ENCODE measurements at regions not wholly inside any gene's neighbourhood (a gene's known extent, or its start where the extent isn't known, plus 50 kb on each side); places are given as distances from the start of the nearest gene placed in this dataset.
A peak's percentile ranks its signal among the peaks of the same experiment; 100 is the strongest.

DNA sequence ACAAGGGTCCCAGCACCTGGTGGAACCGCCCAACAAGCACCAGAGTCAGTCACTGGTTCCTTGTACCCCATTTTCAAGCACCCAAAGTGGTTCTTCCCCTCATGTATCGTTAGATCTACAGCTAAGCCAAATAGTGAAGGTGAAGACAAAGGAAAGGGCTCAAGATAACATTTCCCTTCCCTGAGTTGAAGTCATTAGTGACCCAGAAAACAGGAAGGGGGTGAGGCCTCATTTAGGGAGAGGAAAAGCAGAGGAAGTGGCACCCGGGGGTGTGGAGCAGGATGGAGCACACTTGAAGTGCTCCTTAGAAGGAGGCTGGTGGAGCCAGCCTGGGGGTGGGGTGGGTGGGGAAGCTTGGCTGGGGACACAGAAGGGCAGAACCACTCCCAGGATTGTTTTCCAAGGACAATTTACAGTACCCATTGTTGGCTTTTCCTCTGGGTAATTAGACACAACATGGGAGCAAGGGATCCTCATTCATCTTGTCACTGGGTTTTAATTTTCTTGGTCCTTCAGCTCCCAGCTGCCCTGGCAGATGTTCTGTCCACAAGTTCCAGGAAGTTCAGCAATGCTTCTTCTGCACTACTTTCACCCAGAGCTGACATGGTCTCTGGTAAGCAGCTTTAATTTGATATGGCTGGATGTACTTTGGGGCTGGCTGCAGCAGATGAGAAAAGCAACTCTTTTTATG, 73.3 kb upstream of the CD93 start:
- WGBS (ENCODE audit: insufficient coverage, low coverage, missing lambda C conversion rate), result 36% methylated on average over 2 of the region's 3 CpGs
- H3K27ac ChIP-seq (ENCODE audit: extremely low read depth, low read depth, low read length), result peak overlapping the region; percentile 43; the same call in 1 of the 3 replicates
- in situ Hi-C loops (cut with MboI), result no loop called here
- FAIRE-seq (no peak), ATAC-seq (no peak), DNase-seq (ENCODE audit: extremely low read depth in 1 of 4, low spot score in 3 of 4) (peak in 1 of 4 experiments; percentile 10)
- no peak overlapping the region for H3K4me3 ChIP-seq
- H3K9me3 ChIP-seq (replicated peaks; ENCODE audit: control insufficient read depth, insufficient read depth, low read depth, low read length), result no peaks in the 10 kb centered on the region
- H4K20me1 ChIP-seq (replicated peaks; ENCODE audit: control insufficient read depth, insufficient read depth, low read length), result no peaks in the 10 kb centered on the region
- ChIA-PET CTCF (ENCODE audit: low intra/inter-chr PET ratio) (no interaction called here), POLR2A (interaction anchor here (0.6 to 2.3 kb wide), 7 partner anchors 8 to 106 kb away, joined by 3 to 12 read pairs (median 5); no protein-coding TSS in a partner anchor)
- no peaks in the 10 kb centered on the region for H3K27me3 ChIP-seq (ENCODE audit: control insufficient read depth in 2 of 2, insufficient read depth in 2 of 2, low read length in 2 of 2)
- H3K36me3 ChIP-seq (ENCODE audit: control insufficient read depth, insufficient read depth, low read length), result no peaks in the 10 kb centered on the region
- H2AFZ ChIP-seq (ENCODE audit: low read depth, low read length), result peak overlapping the region; percentile 88
- H3K9me1 ChIP-seq (ENCODE audit: control insufficient read depth, insufficient read depth, low read length), result no peaks in the 10 kb centered on the region
- peaks cover 50 to 71% of the 10 kb centered on the region in 2 experiments for H3K4me1 ChIP-seq (replicated peaks in 1 of 2; ENCODE audit: control insufficient read depth in 2 of 2, insufficient read depth in 2 of 2, low read length in 2 of 2)
- intact Hi-C loops (cut with micrococcal nuclease), result loop anchor here (5.0 kb wide), 1 partner anchor 107 kb away; no protein-coding TSS in a partner anchor
- BruUV-seq (replicated peaks), result no TSS peak
- H3K79me2 ChIP-seq (ENCODE audit: control insufficient read depth, insufficient read depth, low read length), result no peaks in the 10 kb centered on the region
- peak overlapping the region; percentile 41 to 57; a peak in 2 of 4 replicates for H3K9ac ChIP-seq (ENCODE audit: insufficient read depth in 1 of 2, low read depth in 2 of 2, low read length in 2 of 2)
- H3K4me2 ChIP-seq (ENCODE audit: insufficient read depth, low read length), result no peak overlapping the region; the same call in 1 of the 2 replicates
- TF ChIP-seq, protein P1, sequence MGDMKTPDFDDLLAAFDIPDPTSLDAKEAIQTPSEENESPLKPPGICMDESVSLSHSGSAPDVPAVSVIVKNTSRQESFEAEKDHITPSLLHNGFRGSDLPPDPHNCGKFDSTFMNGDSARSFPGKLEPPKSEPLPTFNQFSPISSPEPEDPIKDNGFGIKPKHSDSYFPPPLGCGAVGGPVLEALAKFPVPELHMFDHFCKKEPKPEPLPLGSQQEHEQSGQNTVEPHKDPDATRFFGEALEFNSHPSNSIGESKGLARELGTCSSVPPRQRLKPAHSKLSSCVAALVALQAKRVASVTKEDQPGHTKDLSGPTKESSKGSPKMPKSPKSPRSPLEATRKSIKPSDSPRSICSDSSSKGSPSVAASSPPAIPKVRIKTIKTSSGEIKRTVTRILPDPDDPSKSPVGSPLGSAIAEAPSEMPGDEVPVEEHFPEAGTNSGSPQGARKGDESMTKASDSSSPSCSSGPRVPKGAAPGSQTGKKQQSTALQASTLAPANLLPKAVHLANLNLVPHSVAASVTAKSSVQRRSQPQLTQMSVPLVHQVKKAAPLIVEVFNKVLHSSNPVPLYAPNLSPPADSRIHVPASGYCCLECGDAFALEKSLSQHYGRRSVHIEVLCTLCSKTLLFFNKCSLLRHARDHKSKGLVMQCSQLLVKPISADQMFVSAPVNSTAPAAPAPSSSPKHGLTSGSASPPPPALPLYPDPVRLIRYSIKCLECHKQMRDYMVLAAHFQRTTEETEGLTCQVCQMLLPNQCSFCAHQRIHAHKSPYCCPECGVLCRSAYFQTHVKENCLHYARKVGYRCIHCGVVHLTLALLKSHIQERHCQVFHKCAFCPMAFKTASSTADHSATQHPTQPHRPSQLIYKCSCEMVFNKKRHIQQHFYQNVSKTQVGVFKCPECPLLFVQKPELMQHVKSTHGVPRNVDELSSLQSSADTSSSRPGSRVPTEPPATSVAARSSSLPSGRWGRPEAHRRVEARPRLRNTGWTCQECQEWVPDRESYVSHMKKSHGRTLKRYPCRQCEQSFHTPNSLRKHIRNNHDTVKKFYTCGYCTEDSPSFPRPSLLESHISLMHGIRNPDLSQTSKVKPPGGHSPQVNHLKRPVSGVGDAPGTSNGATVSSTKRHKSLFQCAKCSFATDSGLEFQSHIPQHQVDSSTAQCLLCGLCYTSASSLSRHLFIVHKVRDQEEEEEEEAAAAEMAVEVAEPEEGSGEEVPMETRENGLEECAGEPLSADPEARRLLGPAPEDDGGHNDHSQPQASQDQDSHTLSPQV (IDR thresholded peaks at IDR 0.05), result peak; percentile 46; the same call in 1 of the 2 replicates
- TF ChIP-seq SPI1 (IDR thresholded peaks at IDR 0.05; ENCODE audit: borderline replicate concordance, low read depth, low read length), result peak; percentile 87; the same call in 1 of the 2 replicates
- TF ChIP-seq KAT8 (IDR thresholded peaks at IDR 0.05; ENCODE audit: low read depth), result no peak
- 0 out of 2 replicates have a peak, but pooled peaks have one; percentile 64 for TF ChIP-seq ZNF589 (CRISPR knock-in tag; IDR thresholded peaks at IDR 0.05; ENCODE audit: low read depth)
- no peak for TF ChIP-seq ZNF143 (CRISPR knock-in tag; IDR thresholded peaks at IDR 0.05)
- peak; percentile 42 for TF ChIP-seq GABPA (tag; conservative IDR thresholded peaks at IDR 0.05; ENCODE audit: low read depth)
- no peak for TF ChIP-seq ETS1 (conservative IDR thresholded peaks at IDR 0.05; ENCODE audit: control insufficient read depth, low read depth, low read length)
- TF ChIP-seq NR2C2 (CRISPR knock-in tag; IDR thresholded peaks at IDR 0.05), result no peak
- peak; percentile 16; the same call in 1 of the 2 replicates for TF ChIP-seq NR2C2 (tag; IDR thresholded peaks at IDR 0.05)
- TF ChIP-seq DMBX1 (CRISPR knock-in tag; IDR thresholded peaks at IDR 0.05; ENCODE audit: borderline replicate concordance), result peak; percentile 39; the same call in 1 of the 2 replicates
- peak; percentile 29; the same call in 1 of the 2 replicates for TF ChIP-seq CXXC5 (CRISPR knock-in tag; IDR thresholded peaks at IDR 0.05)
- peak in 1 of 2 experiments; percentile 77; a peak in 1 of 4 replicates for TF ChIP-seq ETV6 (IDR thresholded peaks at IDR 0.05; ENCODE audit: borderline replicate concordance in 1 of 2, low read depth in 2 of 2, low read length in 1 of 2)
- no peak for TF ChIP-seq ETV6 (CRISPR knock-in tag; IDR thresholded peaks at IDR 0.05; ENCODE audit: borderline replicate concordance)
- TF ChIP-seq ZNF175 (CRISPR knock-in tag; IDR thresholded peaks at IDR 0.05; ENCODE audit: low read depth), result peak; percentile 53; the same call in 1 of the 2 replicates
- TF ChIP-seq ZBTB8A (IDR thresholded peaks at IDR 0.05; ENCODE audit: partially characterized antibody), result no peak
- peak; percentile 36; the same call in 1 of the 2 replicates for TF ChIP-seq SOX6 (IDR thresholded peaks at IDR 0.05)
